Osteocyte (in vitro differentiated cells): ENCODE measurements at regions not wholly inside any gene's neighbourhood (a gene's known extent, or its start where the extent isn't known, plus 50 kb on each side); places are given as distances from the start of the nearest gene placed in this dataset.

Experiments
- DNase-seq: peaks from one replicate; pipeline ENCODE4 v3.0.0; 2021; ENCODE audit warnings: mixed read lengths; ENCODE audit not compliant: unreplicated experiment; ENCODE audit errors: extremely low spot score
- H3K27ac Mint-ChIP-seq: one replicate; pipeline ENCODE4 v1.8.0; 2021; ENCODE audit warnings: mild to moderate bottlenecking, mixed read lengths; ENCODE audit not compliant: unreplicated experiment
- H3K27me3 Mint-ChIP-seq: one replicate; pipeline ENCODE4 v1.8.0; 2021; ENCODE audit warnings: mixed read lengths; ENCODE audit not compliant: unreplicated experiment
- H3K36me3 Mint-ChIP-seq: one replicate; pipeline ENCODE4 v1.8.0; 2021; ENCODE audit warnings: mixed read lengths; ENCODE audit not compliant: unreplicated experiment
- H3K4me1 Mint-ChIP-seq: one replicate; pipeline ENCODE4 v1.8.0; 2021; ENCODE audit warnings: mixed read lengths; ENCODE audit not compliant: unreplicated experiment
- H3K4me3 Mint-ChIP-seq: one replicate; pipeline ENCODE4 v1.8.0; 2021; ENCODE audit warnings: mild to moderate bottlenecking, moderate library complexity, mixed read lengths; ENCODE audit not compliant: unreplicated experiment
- H3K9me3 Mint-ChIP-seq: one replicate; pipeline ENCODE4 v1.8.0; 2021; ENCODE audit warnings: mixed read lengths; ENCODE audit not compliant: unreplicated experiment
- TF ChIP-seq, protein P1 (sequence below): fragments of 200-600 bp; sonication (generic); IDR thresholded peaks from 2 replicates; pipeline ENCODE4 v1.5.0; 2021; ENCODE audit warnings: antibody characterized with exemption, mild to moderate bottlenecking, moderate library complexity

DNA sequence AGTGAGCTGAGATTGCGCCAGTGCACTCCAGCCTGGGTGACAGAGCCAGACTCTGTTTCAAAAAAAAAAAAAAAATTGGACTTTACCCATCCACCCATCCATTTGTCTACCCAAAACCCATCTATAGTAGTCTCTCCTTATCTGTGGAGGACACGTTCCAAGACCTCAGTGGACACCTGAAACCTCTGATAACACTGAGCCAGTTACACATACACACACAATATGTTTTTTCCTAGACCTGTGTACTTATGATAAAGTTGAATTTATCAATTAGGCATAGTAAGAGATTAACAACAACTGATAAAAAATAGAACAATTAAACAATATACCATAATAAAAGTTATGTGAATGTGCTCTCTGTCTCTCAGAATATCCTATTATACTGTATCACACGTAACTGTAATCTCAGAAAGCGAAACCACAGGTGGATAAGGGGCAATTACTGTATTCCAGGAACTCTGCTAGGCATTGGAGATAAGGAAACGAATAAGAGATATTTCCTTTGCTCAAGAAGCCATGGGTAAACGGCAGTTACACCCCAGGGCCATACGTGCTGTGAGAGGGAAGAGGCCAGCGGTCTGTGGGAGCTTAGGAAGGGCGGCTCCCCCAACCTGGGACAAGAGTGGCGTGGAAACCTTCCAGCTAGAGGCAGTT is 84.2 kb upstream of the DISP3 start:
- H3K27me3 Mint-ChIP-seq = peaks cover 15% of the 10 kb centered on the region
- H3K27ac Mint-ChIP-seq = no peak overlapping the region
- TF ChIP-seq, protein P1, sequence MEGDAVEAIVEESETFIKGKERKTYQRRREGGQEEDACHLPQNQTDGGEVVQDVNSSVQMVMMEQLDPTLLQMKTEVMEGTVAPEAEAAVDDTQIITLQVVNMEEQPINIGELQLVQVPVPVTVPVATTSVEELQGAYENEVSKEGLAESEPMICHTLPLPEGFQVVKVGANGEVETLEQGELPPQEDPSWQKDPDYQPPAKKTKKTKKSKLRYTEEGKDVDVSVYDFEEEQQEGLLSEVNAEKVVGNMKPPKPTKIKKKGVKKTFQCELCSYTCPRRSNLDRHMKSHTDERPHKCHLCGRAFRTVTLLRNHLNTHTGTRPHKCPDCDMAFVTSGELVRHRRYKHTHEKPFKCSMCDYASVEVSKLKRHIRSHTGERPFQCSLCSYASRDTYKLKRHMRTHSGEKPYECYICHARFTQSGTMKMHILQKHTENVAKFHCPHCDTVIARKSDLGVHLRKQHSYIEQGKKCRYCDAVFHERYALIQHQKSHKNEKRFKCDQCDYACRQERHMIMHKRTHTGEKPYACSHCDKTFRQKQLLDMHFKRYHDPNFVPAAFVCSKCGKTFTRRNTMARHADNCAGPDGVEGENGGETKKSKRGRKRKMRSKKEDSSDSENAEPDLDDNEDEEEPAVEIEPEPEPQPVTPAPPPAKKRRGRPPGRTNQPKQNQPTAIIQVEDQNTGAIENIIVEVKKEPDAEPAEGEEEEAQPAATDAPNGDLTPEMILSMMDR = no peak
- DNase-seq = no peak
- H3K4me3 Mint-ChIP-seq = no peak overlapping the region
- no peaks in the 10 kb centered on the region for H3K9me3 Mint-ChIP-seq
- H3K4me1 Mint-ChIP-seq = no peaks in the 10 kb centered on the region
- no peaks in the 10 kb centered on the region for H3K36me3 Mint-ChIP-seq

DNA sequence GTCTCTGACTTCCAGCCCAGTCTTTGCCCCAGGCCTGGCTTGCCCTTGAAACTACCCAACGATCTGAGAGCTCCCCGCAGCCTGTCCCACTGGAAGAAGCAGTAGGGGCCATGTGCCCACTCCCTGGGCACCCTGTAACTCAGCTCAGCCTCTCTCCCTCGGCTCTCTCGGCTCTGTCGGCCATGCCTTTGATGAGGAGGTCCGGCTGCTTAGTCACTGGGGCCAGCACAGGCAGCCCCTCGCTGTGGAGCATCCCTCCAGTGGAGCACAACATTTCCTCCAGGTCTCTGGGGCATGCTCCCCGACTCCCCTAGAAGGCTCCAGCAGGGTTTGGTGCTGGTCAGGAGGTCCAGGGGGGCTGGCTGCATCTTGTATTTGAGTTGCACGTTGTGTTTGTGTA is 83.3 kb upstream of the DISP3 start:
- TF ChIP-seq, protein P1 = no peak
- Mint-ChIP-seq H3K9me3 (no peaks in the 10 kb centered on the region), H3K4me1 (no peaks in the 10 kb centered on the region), H3K27me3 (peaks cover 10% of the 10 kb centered on the region), H3K4me3 (no peak overlapping the region), H3K36me3 (no peaks in the 10 kb centered on the region), H3K27ac (no peak overlapping the region)
- DNase-seq = no peak

DNA sequence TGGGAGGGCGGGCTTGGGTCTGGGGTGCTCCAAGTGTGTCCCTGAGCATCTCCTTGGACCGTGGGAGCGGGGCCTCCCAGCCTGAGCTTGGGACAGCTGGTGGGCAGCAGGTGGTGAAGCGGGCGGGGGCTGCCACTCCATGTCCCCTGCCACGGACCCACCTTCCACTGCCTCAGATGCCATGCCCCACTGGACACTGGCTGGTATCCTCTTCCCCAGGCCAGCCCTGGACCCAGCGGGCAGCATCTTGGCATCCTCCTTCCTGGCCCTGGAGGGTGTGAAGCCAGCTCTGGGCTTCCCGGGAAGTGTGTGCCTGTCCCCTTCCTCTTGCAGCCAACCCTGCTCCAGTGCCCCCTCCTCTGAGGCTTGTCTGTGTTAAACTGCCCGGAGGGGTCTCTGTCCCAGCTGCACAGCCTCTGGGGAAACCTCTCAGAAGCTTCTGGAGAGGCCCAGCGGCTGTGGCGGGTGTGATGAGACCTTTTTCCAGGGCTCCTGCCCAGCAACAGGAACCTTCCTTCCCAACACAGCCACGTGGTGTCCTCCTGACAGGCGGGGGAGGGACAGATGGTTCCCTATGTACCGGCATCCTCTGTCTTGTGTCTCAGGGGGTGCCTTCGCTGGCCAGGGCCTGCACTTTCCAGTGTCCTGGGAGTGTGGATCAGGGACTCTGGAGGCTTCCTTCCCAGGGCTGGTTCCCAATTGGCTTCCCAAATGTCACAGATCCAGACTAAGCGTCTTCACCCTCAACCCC is 81.6 kb upstream of the DISP3 start:
- TF ChIP-seq, protein P1 = no peak
- Mint-ChIP-seq H3K9me3 (no peaks in the 10 kb centered on the region), H3K36me3 (no peaks in the 10 kb centered on the region), H3K27me3 (peaks cover 4% of the 10 kb centered on the region), H3K27ac (no peak overlapping the region), H3K4me1 (no peaks in the 10 kb centered on the region), H3K4me3 (no peak overlapping the region)
- no peak for DNase-seq

DNA sequence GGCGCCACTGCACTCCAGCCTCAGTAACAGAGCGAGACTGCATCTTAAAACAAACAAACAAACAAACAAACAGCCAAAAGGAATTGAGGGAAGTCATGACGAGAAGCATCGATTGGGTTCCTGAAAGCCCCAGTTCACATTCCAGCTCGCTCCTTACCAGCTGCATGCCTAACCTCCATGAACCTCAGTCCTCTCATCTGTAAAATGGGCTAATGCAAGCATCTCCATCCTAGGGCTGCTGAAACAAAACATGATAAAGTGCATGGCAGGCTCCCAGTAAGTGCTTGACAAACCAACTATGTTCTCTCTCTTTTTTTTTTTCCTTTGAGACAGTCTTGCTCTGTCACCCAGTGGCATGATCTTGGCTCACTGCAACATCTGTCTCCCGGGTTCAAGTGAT is 79.7 kb upstream of the DISP3 start:
- no peak overlapping the region for H3K4me3 Mint-ChIP-seq
- DNase-seq = no peak
- no peak overlapping the region for H3K27ac Mint-ChIP-seq
- TF ChIP-seq, protein P1 = no peak
- no peaks in the 10 kb centered on the region for H3K9me3 Mint-ChIP-seq
- no peaks in the 10 kb centered on the region for H3K36me3 Mint-ChIP-seq
- no peaks in the 10 kb centered on the region for H3K4me1 Mint-ChIP-seq
- peaks cover 4% of the 10 kb centered on the region for H3K27me3 Mint-ChIP-seq

DNA sequence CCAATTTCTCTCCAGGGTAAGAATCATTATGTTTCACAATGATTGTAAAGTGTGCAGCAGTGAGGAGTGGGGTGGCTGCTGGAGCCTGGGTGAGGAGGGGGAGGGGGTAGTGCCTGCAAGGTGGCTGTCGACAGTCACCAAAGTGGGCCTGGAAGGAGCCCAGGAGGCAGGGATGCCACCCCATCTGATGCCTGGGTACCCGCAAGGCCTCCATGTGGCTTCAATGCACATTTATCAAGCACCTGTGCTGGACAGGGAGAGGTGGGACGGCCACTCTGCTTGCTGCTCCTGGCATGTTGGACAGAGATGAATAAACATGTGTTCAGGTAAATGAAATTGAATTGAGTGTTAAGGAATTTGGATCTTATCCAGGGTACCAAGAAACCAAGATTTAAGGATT is 78.8 kb upstream of the DISP3 start:
- no peaks in the 10 kb centered on the region for H3K4me1 Mint-ChIP-seq
- H3K27me3 Mint-ChIP-seq = peaks cover 2% of the 10 kb centered on the region
- H3K9me3 Mint-ChIP-seq = no peaks in the 10 kb centered on the region
- H3K4me3 Mint-ChIP-seq = no peak overlapping the region
- H3K36me3 Mint-ChIP-seq = no peaks in the 10 kb centered on the region
- TF ChIP-seq, protein P1 = no peak
- no peak overlapping the region for H3K27ac Mint-ChIP-seq
- no peak for DNase-seq
